HEK293T (cell line): ENCODE measurements at regions not wholly inside any gene's neighbourhood (a gene's known extent, or its start where the extent isn't known, plus 50 kb on each side); places are given as distances from the start of the nearest gene placed in this dataset.

Source experiments
- CTCF ChIA-PET: fragments of 350-600 bp; formaldehyde crosslinking; extraction: SDS; loops from one replicate; lab custom pipeline; 2021; ENCODE audit warnings: antibody characterized with exemption, inconsistent platforms; lab: Yijun Ruan, JAX
- POLR2A ChIA-PET: fragments of 350-600 bp; formaldehyde crosslinking; extraction: SDS; loops from one replicate; lab custom pipeline; 2020; ENCODE audit warnings: antibody characterized with exemption, inconsistent platforms; lab: Yijun Ruan, JAX
- DNase-seq: peaks from one replicate; pipeline ENCODE4 v3.0.0; 2012; ENCODE audit warnings: mixed read lengths; ENCODE audit errors: extremely low spot score
- ARNT ChIP-seq: fragments of 450-650 bp; IDR thresholded peaks from 2 replicates; pipeline ENCODE4 v1.6.1; 2017; ENCODE audit warnings: mild to moderate bottlenecking
- BHLHE40 ChIP-seq: fragments of 450-650 bp; IDR thresholded peaks from 2 replicates; pipeline ENCODE4 v1.6.1; 2016; ENCODE audit warnings: mild to moderate bottlenecking, moderate library complexity, borderline replicate concordance
- CTBP1 ChIP-seq: fragments of 450-650 bp; IDR thresholded peaks from 2 replicates; pipeline ENCODE4 v1.6.1; 2016; ENCODE audit warnings: borderline replicate concordance
- ELF4 ChIP-seq: fragments of 450-650 bp; IDR thresholded peaks from 2 replicates; pipeline ENCODE4 v1.6.1; 2017; ENCODE audit warnings: antibody characterized with exemption
- FOXA1 ChIP-seq: fragments of 450-650 bp; IDR thresholded peaks from 2 replicates; pipeline ENCODE4 v1.6.1; 2016; ENCODE audit warnings: mild to moderate bottlenecking
- FOXK2 ChIP-seq: fragments of 450-650 bp; IDR thresholded peaks from 2 replicates; pipeline ENCODE4 v1.6.1; 2016; ENCODE audit warnings: mild to moderate bottlenecking
- FOXM1 ChIP-seq: fragments of 450-650 bp; IDR thresholded peaks from 2 replicates; pipeline ENCODE4 v1.6.1; 2017; ENCODE audit warnings: mild to moderate bottlenecking, borderline replicate concordance
- HDGF ChIP-seq: fragments of 450-650 bp; IDR thresholded peaks from 2 replicates; pipeline ENCODE4 v1.6.1; 2017; ENCODE audit warnings: antibody characterized with exemption, borderline replicate concordance
- L3MBTL2 ChIP-seq: fragments of 450-650 bp; conservative IDR thresholded peaks from 2 replicates; pipeline ENCODE4 v1.6.1; 2016; ENCODE audit warnings: mild to moderate bottlenecking
- LEF1 ChIP-seq: fragments of 450-650 bp; IDR thresholded peaks from 2 replicates; pipeline ENCODE4 v1.6.1; 2017; ENCODE audit warnings: mild to moderate bottlenecking, borderline replicate concordance
- NFRKB ChIP-seq: fragments of 450-650 bp; IDR thresholded peaks from 2 replicates; pipeline ENCODE4 v1.6.1; 2016; ENCODE audit warnings: mild to moderate bottlenecking, moderate library complexity
- PKNOX1 ChIP-seq: fragments of 450-650 bp; IDR thresholded peaks from 2 replicates; pipeline ENCODE4 v1.6.1; 2016
- SP1 ChIP-seq: fragments of 450-650 bp; IDR thresholded peaks from 2 replicates; pipeline ENCODE4 v1.6.1; 2017
- SUZ12 ChIP-seq: fragments of 450-650 bp; IDR thresholded peaks from 2 replicates; pipeline ENCODE4 v1.6.1; 2016; ENCODE audit warnings: mild to moderate bottlenecking
- TARDBP ChIP-seq: fragments of 450-650 bp; IDR thresholded peaks from 2 replicates; pipeline ENCODE4 v1.6.1; 2016
- ZNF384 ChIP-seq: fragments of 450-650 bp; IDR thresholded peaks from 2 replicates; pipeline ENCODE4 v1.6.1; 2016

- POLR2A ChIA-PET, result interaction anchor here (1.4 kb wide), 1 partner anchor 9 kb away, joined by 3 read pairs; no protein-coding TSS in a partner anchor
- no peak for DNase-seq
- no peak for TF ChIP-seq BHLHE40
- no peak for TF ChIP-seq HDGF
- TF ChIP-seq PKNOX1, result no peak
- CTCF ChIA-PET, result no interaction called here
Observed at GRCh38 chr5:159833088-159833487, 83.2 kb upstream of the ADRA1B start.

GRCh38 chr5:159833846-159834245, 82.4 kb upstream of the ADRA1B start:
- ChIA-PET POLR2A (interaction anchor here (1.4 kb wide), 1 partner anchor 9 kb away, joined by 3 read pairs; no protein-coding TSS in a partner anchor), CTCF (no interaction called here)
- DNase-seq, result no peak
- TF ChIP-seq SUZ12, result no peak
- TF ChIP-seq ZNF384, result no peak
- TF ChIP-seq NFRKB, result no peak
- TF ChIP-seq FOXA1, result no peak
- TF ChIP-seq TARDBP, result no peak
- no peak for TF ChIP-seq PKNOX1
- no peak for TF ChIP-seq L3MBTL2
- TF ChIP-seq LEF1, result no peak
- no peak for TF ChIP-seq HDGF
- TF ChIP-seq SP1, result no peak
- no peak for TF ChIP-seq FOXK2
- TF ChIP-seq ELF4, result no peak
- no peak for TF ChIP-seq BHLHE40

GRCh38 chr5:159835548-159835947, 80.7 kb upstream of the ADRA1B start:
- TF ChIP-seq PKNOX1 (no peak), ARNT (no peak), TARDBP (no peak), BHLHE40 (no peak), HDGF (no peak), NFRKB (no peak), ELF4 (no peak), LEF1 (no peak), SP1 (no peak), FOXM1 (no peak)
- no peak for DNase-seq
- ChIA-PET CTCF (no interaction called here), POLR2A (no interaction called here)

GRCh38 chr5:159836691-159837090, 79.6 kb upstream of the ADRA1B start:
- TF ChIP-seq SUZ12 (no peak), L3MBTL2 (no peak), ARNT (no peak), BHLHE40 (no peak), HDGF (no peak), ELF4 (no peak), ZNF384 (no peak), FOXA1 (no peak), CTBP1 (no peak), NFRKB (no peak), FOXK2 (no peak), FOXM1 (no peak), SP1 (no peak), LEF1 (no peak), PKNOX1 (no peak), TARDBP (no peak)
- ChIA-PET CTCF (no interaction called here), POLR2A (no interaction called here)
- DNase-seq, result no peak

- POLR2A ChIA-PET, result no interaction called here
- TF ChIP-seq ARNT, result no peak
- DNase-seq, result no peak
- CTCF ChIA-PET, result interaction anchor here (0.7 kb wide), 1 partner anchor 667 kb away, joined by 3 read pairs; no protein-coding TSS in a partner anchor
Observed at GRCh38 chr5:159837860-159838259, 78.4 kb upstream of the ADRA1B start.

- TF ChIP-seq ELF4 (no peak), CTBP1 (no peak), NFRKB (no peak), BHLHE40 (no peak), ZNF384 (no peak), FOXM1 (no peak), FOXA1 (no peak), HDGF (no peak), ARNT (no peak), SUZ12 (no peak), PKNOX1 (no peak), LEF1 (no peak), SP1 (no peak), L3MBTL2 (no peak), TARDBP (no peak), FOXK2 (no peak)
- ChIA-PET POLR2A (no interaction called here), CTCF (interaction anchor here (0.7 kb wide), 1 partner anchor 667 kb away, joined by 3 read pairs; no protein-coding TSS in a partner anchor)
- DNase-seq, result no peak
Observed at GRCh38 chr5:159838551-159839222, 77.6 kb upstream of the ADRA1B start.
